Astrocyte of the hippocampus (primary cell): ENCODE measurements at regions not wholly inside any gene's neighbourhood (a gene's known extent, or its start where the extent isn't known, plus 50 kb on each side); places are given as distances from the start of the nearest gene placed in this dataset.

Source experiments
- DNase-seq: peaks from one replicate; pipeline ENCODE4 v3.0.0; 2011; ENCODE audit warnings: low read depth, low spot score

DNA sequence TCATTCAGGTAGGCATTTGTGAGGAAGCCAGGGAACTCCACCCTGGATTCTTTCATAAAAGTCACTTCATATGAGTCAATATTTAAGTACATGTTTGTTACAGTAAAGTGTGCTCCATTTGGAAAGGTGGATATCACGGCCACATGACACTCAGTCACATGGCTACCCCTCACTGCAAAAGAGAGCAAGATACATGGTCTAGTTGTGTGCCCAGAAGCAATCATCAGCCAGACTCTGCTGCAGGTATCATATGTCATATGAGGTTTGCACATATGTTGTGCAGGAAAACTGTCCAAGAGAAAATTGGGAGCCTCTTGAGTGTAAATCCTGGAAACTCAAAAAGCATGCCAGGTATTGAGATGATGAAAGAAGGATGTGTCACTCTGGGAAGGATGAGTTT, 55.0 kb upstream of the NMNAT3 start:
- DNase-seq: no peak

DNA sequence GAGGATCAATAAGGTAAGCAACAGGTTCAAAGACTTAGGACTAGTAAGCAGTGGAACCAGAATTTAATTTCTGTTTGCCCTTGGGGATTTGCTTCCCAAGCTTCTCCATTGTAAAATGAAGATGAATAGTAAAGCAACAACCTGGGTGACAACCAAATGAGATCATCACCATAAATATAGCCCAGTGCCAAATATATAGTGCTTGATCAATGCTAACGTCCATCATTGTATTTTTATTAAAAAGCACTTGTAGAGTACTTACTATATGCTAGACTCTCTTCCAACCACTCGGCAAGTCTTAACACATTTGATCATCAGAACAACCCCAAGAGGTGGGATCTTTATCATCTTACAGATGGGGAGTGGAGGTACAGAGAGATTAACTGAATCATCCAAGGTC, 51.5 kb upstream of the NMNAT3 start:
- DNase-seq: no peak

DNA sequence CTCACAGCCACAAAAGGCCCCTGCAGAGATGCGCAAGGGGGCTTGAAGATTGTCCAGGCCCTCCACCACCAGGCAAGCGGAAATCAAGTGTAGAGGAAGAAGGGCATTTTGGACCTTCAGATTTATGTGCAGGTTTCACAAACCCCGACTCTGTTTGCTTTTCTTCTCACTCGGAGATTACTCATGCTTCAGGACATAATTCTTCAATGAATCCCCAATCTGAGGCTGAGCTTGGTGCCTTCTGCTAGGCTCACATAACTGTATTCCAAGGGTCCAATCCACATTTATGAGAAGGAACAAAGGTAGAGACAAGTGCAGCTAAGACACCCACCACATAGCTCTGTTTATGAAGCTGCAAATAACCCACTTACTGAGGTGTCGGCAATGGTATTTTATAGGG, 50.6 kb upstream of the NMNAT3 start:
- DNase-seq: peak; percentile 12
